GM12874 (cell line): ENCODE measurements at regions not wholly inside any gene's neighbourhood (a gene's known extent, or its start where the extent isn't known, plus 50 kb on each side); places are given as distances from the start of the nearest gene placed in this dataset.

Experiments
- CTCF ChIP-seq: IDR thresholded peaks from 2 replicates; pipeline ENCODE4 v1.5.1; 2011; ENCODE audit warnings: low read depth, mild to moderate bottlenecking, control low read depth, low read length, moderate library complexity; ENCODE audit not compliant: insufficient read depth

- TF ChIP-seq CTCF: no peak
Measured at GRCh38 chr14:48710133-48710532, 876.0 kb downstream of the RPS29 start.

GRCh38 chr14:48709277-48709785 lies 876.8 kb downstream of the RPS29 start:
- no peak for TF ChIP-seq CTCF

GRCh38 chr14:48704639-48705038 lies 881.5 kb downstream of the RPS29 start:
- TF ChIP-seq CTCF: no peak

GRCh38 chr14:48703728-48704467 lies 882.3 kb downstream of the RPS29 start:
- no peak for TF ChIP-seq CTCF

- no peak for TF ChIP-seq CTCF
Measured at GRCh38 chr14:48693793-48694192, 892.4 kb downstream of the RPS29 start.

GRCh38 chr14:48690349-48690748 lies 895.8 kb downstream of the RPS29 start:
- TF ChIP-seq CTCF: no peak

- no peak for TF ChIP-seq CTCF
Measured at GRCh38 chr14:48686650-48687049, 899.5 kb downstream of the RPS29 start.
